ENCODE measurements at regions not wholly inside any gene's neighbourhood (a gene's known extent, or its start where the extent isn't known, plus 50 kb on each side); places are given as distances from the start of the nearest gene placed in this dataset.

GRCh38 chr13:59277106-59277505 is 886.6 kb downstream of the DIAPH3 start (continued):
- no peak for TF ChIP-seq BCL3 (IDR thresholded peaks at IDR 0.05; ENCODE audit: borderline replicate concordance, insufficient read depth, low read depth, low read length, poor library complexity, severe bottlenecking)
- TF ChIP-seq TAF1 (IDR thresholded peaks at IDR 0.05; ENCODE audit: borderline replicate concordance, low read depth, low read length) = no peak
- TF ChIP-seq CTCF (IDR thresholded peaks at IDR 0.05 in 2 of 3, conservative IDR thresholded peaks at IDR 0.05 in 1 of 3; ENCODE audit: control insufficient read depth in 2 of 3, extremely low read depth in 1 of 3, insufficient read depth in 1 of 3, low read depth in 3 of 3, low read length in 3 of 3) = no peak
- TF ChIP-seq KLF5 (IDR thresholded peaks at IDR 0.05; ENCODE audit: partially characterized antibody) = no peak

- WGBS (ENCODE audit: insufficient coverage, insufficient replicate concordance, low lambda C conversion rate, missing lambda C conversion rate) = 48% methylated on average over 2 of the region's 2 CpGs
These were observed 884.7 kb downstream of the DIAPH3 start for GRCh38 chr13:59279028-59279427.

More at GRCh38 chr13:59279028-59279427, 884.7 kb downstream of the DIAPH3 start:
- no TSS peak for BruUV-seq (replicated peaks)
- Histone ChIP-seq H3K4me2 (ENCODE audit: control insufficient read depth, insufficient read depth) (no peak overlapping the region), H3K27me3 (replicated peaks in 1 of 2; ENCODE audit: control insufficient read depth in 2 of 2, insufficient read depth in 2 of 2, low read length in 1 of 2) (no peaks in the 10 kb centered on the region), H3K79me2 (ENCODE audit: control insufficient read depth, insufficient read depth, low read length) (no peaks in the 10 kb centered on the region), H3K9ac (ENCODE audit: control insufficient read depth, insufficient read depth, low read length) (no peak overlapping the region), H3K4me1 (ENCODE audit: control insufficient read depth, insufficient read depth, low read length) (no peaks in the 10 kb centered on the region), H2AFZ (ENCODE audit: control insufficient read depth, low read depth, low read length) (no peak overlapping the region), H3K36me3 (ENCODE audit: control insufficient read depth in 2 of 2, insufficient read depth in 2 of 2, low read length in 1 of 2) (no peaks in the 10 kb centered on the region), H3K9me3 (replicated peaks; ENCODE audit: control insufficient read depth, insufficient read depth, low read length) (no peaks in the 10 kb centered on the region), H4K20me1 (ENCODE audit: control insufficient read depth, insufficient read depth) (no peaks in the 10 kb centered on the region), H3K4me3 (no peak overlapping the region), H3K27ac (ENCODE audit: control insufficient read depth, insufficient read depth) (no peak overlapping the region)
- TF ChIP-seq CBX5 (IDR thresholded peaks at IDR 0.05; ENCODE audit: low read depth) = no peak
- no peak for TF ChIP-seq MEF2A (IDR thresholded peaks at IDR 0.05; ENCODE audit: insufficient read depth, low read depth, low read length)
- no peak for TF ChIP-seq ZNF24 (IDR thresholded peaks at IDR 0.05)
- FAIRE-seq (no peak), ATAC-seq (no peak), DNase-seq (ENCODE audit: low read depth, low spot score) (no peak)
- intact Hi-C loops (cut with micrococcal nuclease; ENCODE audit: unreplicated experiment) (no loop called here), in situ Hi-C loops (cut with MboI) (no loop called here)
- ChIA-PET SMC1A (ENCODE audit: uncharacterized antibody, unreplicated experiment) (interaction anchor here (1.1 kb wide), 1 partner anchor 38 kb away, joined by 3 read pairs; no protein-coding TSS in a partner anchor), POLR2A (no interaction called here), CTCF (interaction anchor here (1.3 kb wide), 1 partner anchor 1654 kb away, joined by 3 read pairs; no protein-coding TSS in a partner anchor), RAD21 (ENCODE audit: unreplicated experiment) (no interaction called here)
